ACC112 (cell line): ENCODE measurements at regions not wholly inside any gene's neighbourhood (a gene's known extent, or its start where the extent isn't known, plus 50 kb on each side); places are given as distances from the start of the nearest gene placed in this dataset.
"Not testable (repeated sequence)": the region's sequence is repeated elsewhere in the genome, so short reads cannot be mapped to it uniquely, and the experiment has no call there.

Experiments used
- H2AFZ ChIP-seq: fragments of 200-600 bp; sonication (generic); one replicate; pipeline ENCODE4 v1.6.0; 2017; ENCODE audit warnings: antibody characterized with exemption, low read length; ENCODE audit not compliant: unreplicated experiment
- H3K27ac ChIP-seq: fragments of 200-600 bp; sonication (generic); 2 replicates; pipeline ENCODE4 v1.5.1; 2014; ENCODE audit warnings: low read depth, mild to moderate bottlenecking, antibody characterized with exemption, low read length, moderate library complexity
- H3K27me3 ChIP-seq: fragments of 200-600 bp; sonication (generic); 2 replicates; pipeline ENCODE4 v1.6.1; 2014; ENCODE audit warnings: mild to moderate bottlenecking, antibody characterized with exemption, low read length, moderate library complexity, mixed read lengths; ENCODE audit not compliant: insufficient read depth
- H3K36me3 ChIP-seq: fragments of 200-600 bp; sonication (generic); 2 replicates; pipeline ENCODE4 v1.6.1; 2016; ENCODE audit warnings: mild to moderate bottlenecking, antibody characterized with exemption, low read length, moderate library complexity, mixed read lengths; ENCODE audit not compliant: insufficient read depth
- H3K4me1 ChIP-seq: fragments of 200-600 bp; sonication (generic); one replicate; pipeline ENCODE4 v1.6.1; 2016; ENCODE audit warnings: low read length, mixed read lengths; ENCODE audit not compliant: insufficient read depth, unreplicated experiment, control insufficient read depth
- H3K4me3 ChIP-seq: fragments of 200-600 bp; sonication (generic); 2 replicates; pipeline ENCODE4 v1.5.1; 2014; ENCODE audit warnings: mild to moderate bottlenecking, low read depth, low read length
- H3K79me2 ChIP-seq: fragments of 200-600 bp; sonication (generic); one replicate; pipeline ENCODE4 v1.6.0; 2016; ENCODE audit warnings: low read length; ENCODE audit not compliant: control insufficient read depth, unreplicated experiment, insufficient read depth

- Histone ChIP-seq H2AFZ (no peak overlapping the region), H3K27me3 (peaks cover 14% of the 10 kb centered on the region; the same call in 1 of the 2 replicates), H3K79me2 (no peaks in the 10 kb centered on the region), H3K27ac (no peak overlapping the region), H3K4me1 (peaks cover 13% of the 10 kb centered on the region), H3K36me3 (no peaks in the 10 kb centered on the region), H3K4me3 (no peak overlapping the region)
Measured at GRCh38 chr1:203410182-203410900, 59.4 kb upstream of the FMOD start.

GRCh38 chr1:203411431-203411830, 60.5 kb upstream of the FMOD start:
- H2AFZ ChIP-seq, H3K79me2 ChIP-seq, H3K4me3 ChIP-seq, H3K36me3 ChIP-seq, H3K27ac ChIP-seq: not testable (repeated sequence)
- H3K4me1 ChIP-seq, result peaks cover 13% of the 10 kb centered on the region
- H3K27me3 ChIP-seq, result peaks cover 14% of the 10 kb centered on the region; the same call in 1 of the 2 replicates

- H3K36me3 ChIP-seq, result no peaks in the 10 kb centered on the region
- H3K27ac ChIP-seq, result no peak overlapping the region
- H3K79me2 ChIP-seq, result no peaks in the 10 kb centered on the region
- no peaks in the 10 kb centered on the region for H3K4me1 ChIP-seq
- no peak overlapping the region for H3K4me3 ChIP-seq
- H2AFZ ChIP-seq, result no peak overlapping the region
- peaks cover 35% of the 10 kb centered on the region for H3K27me3 ChIP-seq
Measured at GRCh38 chr1:203419558-203419957, 56.0 kb upstream of the PRELP start.

- H3K79me2 ChIP-seq, result no peaks in the 10 kb centered on the region
- no peak overlapping the region for H3K27ac ChIP-seq
- peaks cover 42% of the 10 kb centered on the region for H3K27me3 ChIP-seq
- no peak overlapping the region for H3K4me3 ChIP-seq
- no peaks in the 10 kb centered on the region for H3K36me3 ChIP-seq
- no peaks in the 10 kb centered on the region for H3K4me1 ChIP-seq
- no peak overlapping the region for H2AFZ ChIP-seq
Measured at GRCh38 chr1:203420263-203420662, 55.3 kb upstream of the PRELP start.

GRCh38 chr1:203421246-203421645, 54.4 kb upstream of the PRELP start:
- H3K27ac ChIP-seq, result no peak overlapping the region
- no peaks in the 10 kb centered on the region for H3K79me2 ChIP-seq
- no peaks in the 10 kb centered on the region for H3K36me3 ChIP-seq
- H3K4me1 ChIP-seq, result no peaks in the 10 kb centered on the region
- H2AFZ ChIP-seq, result no peak overlapping the region
- no peak overlapping the region for H3K4me3 ChIP-seq
- H3K27me3 ChIP-seq, result peaks cover 52% of the 10 kb centered on the region

- no peaks in the 10 kb centered on the region for H3K36me3 ChIP-seq
- peaks cover 60% of the 10 kb centered on the region for H3K27me3 ChIP-seq
- H2AFZ ChIP-seq, result no peak overlapping the region
- no peak overlapping the region for H3K4me3 ChIP-seq
- H3K27ac ChIP-seq, result no peak overlapping the region
- H3K79me2 ChIP-seq, result no peaks in the 10 kb centered on the region
- no peaks in the 10 kb centered on the region for H3K4me1 ChIP-seq
Measured at GRCh38 chr1:203422116-203422515, 53.5 kb upstream of the PRELP start.

- H3K4me3 ChIP-seq, result no peak overlapping the region
- H3K4me1 ChIP-seq, result no peaks in the 10 kb centered on the region
- no peaks in the 10 kb centered on the region for H3K79me2 ChIP-seq
- H3K27ac ChIP-seq, result no peak overlapping the region
- H2AFZ ChIP-seq, result no peak overlapping the region
- peaks cover 66% of the 10 kb centered on the region for H3K27me3 ChIP-seq
- no peaks in the 10 kb centered on the region for H3K36me3 ChIP-seq
Measured at GRCh38 chr1:203422656-203423055, 53.0 kb upstream of the PRELP start.

- Histone ChIP-seq H3K4me1 (no peaks in the 10 kb centered on the region), H3K36me3 (no peaks in the 10 kb centered on the region), H3K27me3 (peaks cover 76% of the 10 kb centered on the region), H3K27ac (no peak overlapping the region), H2AFZ (no peak overlapping the region), H3K4me3 (no peak overlapping the region), H3K79me2 (no peaks in the 10 kb centered on the region)
Measured at GRCh38 chr1:203424285-203424684, 51.3 kb upstream of the PRELP start.

- Histone ChIP-seq H3K36me3 (no peaks in the 10 kb centered on the region), H3K27me3 (peaks cover 78% of the 10 kb centered on the region), H3K4me3 (no peak overlapping the region), H3K79me2 (no peaks in the 10 kb centered on the region), H3K4me1 (no peaks in the 10 kb centered on the region), H3K27ac (no peak overlapping the region), H2AFZ (no peak overlapping the region)
Measured at GRCh38 chr1:203424861-203425662, 50.5 kb upstream of the PRELP start.

GRCh38 chr1:203425663-203425975, 50.0 kb upstream of the PRELP start:
- Histone ChIP-seq H3K4me3 (no peak overlapping the region), H3K4me1 (no peaks in the 10 kb centered on the region), H3K27me3 (peaks cover 78% of the 10 kb centered on the region), H3K27ac (no peak overlapping the region), H2AFZ (no peak overlapping the region), H3K36me3 (no peaks in the 10 kb centered on the region), H3K79me2 (no peaks in the 10 kb centered on the region)
